ENCODE measurements at regions not wholly inside any gene's neighbourhood (a gene's known extent, or its start where the extent isn't known, plus 50 kb on each side); places are given as distances from the start of the nearest gene placed in this dataset.
"Not testable (repeated sequence)": the region's sequence is repeated elsewhere in the genome, so short reads cannot be mapped to it uniquely, and the experiment has no call there.

DNA sequence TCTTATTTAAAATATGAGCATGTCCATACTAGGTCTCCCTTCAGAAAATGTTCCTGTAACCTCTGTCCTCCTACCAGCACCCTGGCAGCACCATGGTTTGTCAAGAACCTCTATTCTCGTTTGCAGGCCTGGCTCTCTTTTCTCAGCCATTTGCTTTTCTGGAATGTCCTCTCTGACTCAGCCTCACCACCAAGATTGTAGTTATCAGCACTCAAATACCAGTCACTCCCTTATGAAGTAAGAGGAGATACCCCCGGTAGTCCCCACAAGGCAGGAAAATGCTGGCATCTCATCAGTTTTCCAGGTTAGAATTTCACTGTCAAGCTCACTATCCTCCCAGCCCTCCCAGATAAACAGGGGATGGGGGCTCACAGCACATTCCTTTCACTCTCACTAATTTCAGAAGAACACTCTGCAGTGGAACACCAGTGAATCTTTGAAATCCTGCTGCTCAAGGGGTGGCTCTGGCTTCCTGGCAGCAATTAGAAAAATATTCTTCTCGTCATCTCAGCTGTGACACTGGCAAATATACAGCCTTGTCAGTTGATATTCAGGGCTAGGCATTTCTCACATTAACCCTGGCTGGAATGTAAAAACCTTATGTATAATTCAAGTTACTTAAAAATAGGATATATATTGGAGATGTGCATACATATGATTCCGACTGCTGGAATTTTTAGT lies 129.2 kb downstream of the TBX18 start:
- ATAC-seq (no peak), DNase-seq (no peak)
- H3K36me3 Mint-ChIP-seq (ENCODE audit: low read depth), result no peaks in the 10 kb centered on the region
- H3K4me3 Mint-ChIP-seq, result no peak overlapping the region
- H3K4me1 Mint-ChIP-seq (ENCODE audit: low read depth), result no peaks in the 10 kb centered on the region
- no peak overlapping the region for H3K27ac Mint-ChIP-seq
- ChIA-PET CTCF (no interaction called here), POLR2A (no interaction called here)
- H3K27me3 Mint-ChIP-seq (ENCODE audit: low read depth), result no peaks in the 10 kb centered on the region
- no peaks in the 10 kb centered on the region for H3K9me3 Mint-ChIP-seq (ENCODE audit: insufficient read depth)

DNA sequence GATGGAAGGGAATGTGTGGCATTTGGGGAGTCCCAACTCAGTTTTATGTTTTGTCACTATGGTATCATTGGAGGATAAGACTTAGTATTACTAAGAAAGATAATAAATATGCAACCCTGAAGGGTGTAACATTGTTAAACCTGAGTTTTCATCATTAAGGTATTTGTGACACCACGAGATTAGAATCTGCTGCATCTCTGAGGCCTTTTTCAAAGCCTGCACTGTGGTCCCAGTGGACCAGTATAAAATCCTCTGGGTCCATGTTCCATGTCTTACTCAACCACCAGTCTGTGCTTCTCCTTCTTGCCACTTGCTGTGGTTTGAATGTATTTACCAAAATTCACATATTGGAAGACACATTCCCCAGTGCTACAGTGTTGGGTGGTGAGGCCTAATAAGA lies 130.6 kb downstream of the TBX18 start:
- H3K36me3 Mint-ChIP-seq (ENCODE audit: low read depth), result no peaks in the 10 kb centered on the region
- CTCF ChIA-PET, result no interaction called here
- H3K4me1 Mint-ChIP-seq (ENCODE audit: low read depth), result no peaks in the 10 kb centered on the region
- no peaks in the 10 kb centered on the region for H3K27me3 Mint-ChIP-seq (ENCODE audit: low read depth)
- POLR2A ChIA-PET, result no interaction called here
- no peak overlapping the region for H3K27ac Mint-ChIP-seq
- ATAC-seq (no peak), DNase-seq (no peak)
- H3K4me3 Mint-ChIP-seq, result no peak overlapping the region
- H3K9me3 Mint-ChIP-seq (ENCODE audit: insufficient read depth), result no peaks in the 10 kb centered on the region

DNA sequence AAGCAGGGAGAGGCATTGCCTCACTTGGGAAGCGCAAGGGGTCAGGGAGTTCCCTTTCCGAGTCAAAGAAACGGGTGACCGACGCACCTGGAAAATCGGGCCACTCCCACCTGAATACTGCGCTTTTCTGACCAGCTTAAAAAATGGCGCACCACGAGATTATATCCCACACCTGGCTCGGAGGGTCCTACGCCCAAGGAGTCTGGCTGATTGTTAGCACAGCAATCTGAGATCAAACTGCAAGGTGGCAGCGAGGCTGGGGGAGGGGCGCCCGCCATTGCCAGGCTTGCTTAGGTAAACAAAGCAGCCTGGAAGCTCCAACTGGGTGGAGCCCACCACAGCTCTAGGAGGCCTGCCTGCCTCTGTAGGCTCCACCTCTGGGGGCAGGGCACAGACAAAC lies 137.9 kb downstream of the TBX18 start:
- ATAC-seq; H3K9me3 Mint-ChIP-seq (ENCODE audit: insufficient read depth); H3K4me3 Mint-ChIP-seq; POLR2A ChIA-PET; DNase-seq; H3K4me1 Mint-ChIP-seq (ENCODE audit: low read depth); H3K27ac Mint-ChIP-seq; CTCF ChIA-PET; H3K27me3 Mint-ChIP-seq (ENCODE audit: low read depth); H3K36me3 Mint-ChIP-seq (ENCODE audit: low read depth): not testable (repeated sequence)

DNA sequence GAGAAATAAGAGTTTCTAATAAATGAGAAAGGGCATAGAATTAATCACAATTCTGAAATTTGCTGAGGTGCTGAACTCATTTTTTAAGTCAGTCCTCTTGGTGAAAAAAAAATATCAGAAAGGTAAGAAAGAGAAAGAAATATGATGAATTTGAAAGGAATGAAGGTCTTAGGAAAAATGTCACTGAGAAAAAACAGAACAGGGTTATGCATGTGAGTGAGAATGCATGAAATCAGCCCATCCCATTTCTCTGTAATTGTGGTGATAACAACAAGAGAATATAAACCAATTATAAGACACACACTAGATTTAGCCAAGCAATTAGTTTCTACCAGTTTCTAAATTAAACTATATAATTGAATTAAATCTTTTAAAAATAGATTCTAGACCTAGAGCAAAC lies 138.9 kb downstream of the TBX18 start:
- H3K4me1 Mint-ChIP-seq (ENCODE audit: low read depth), result no peaks in the 10 kb centered on the region
- H3K9me3 Mint-ChIP-seq (ENCODE audit: insufficient read depth), result no peaks in the 10 kb centered on the region
- no peaks in the 10 kb centered on the region for H3K27me3 Mint-ChIP-seq (ENCODE audit: low read depth)
- no peaks in the 10 kb centered on the region for H3K36me3 Mint-ChIP-seq (ENCODE audit: low read depth)
- DNase-seq (no peak), ATAC-seq (no peak)
- H3K27ac Mint-ChIP-seq, result no peak overlapping the region
- H3K4me3 Mint-ChIP-seq, result no peak overlapping the region
- ChIA-PET POLR2A (no interaction called here), CTCF (no interaction called here)

DNA sequence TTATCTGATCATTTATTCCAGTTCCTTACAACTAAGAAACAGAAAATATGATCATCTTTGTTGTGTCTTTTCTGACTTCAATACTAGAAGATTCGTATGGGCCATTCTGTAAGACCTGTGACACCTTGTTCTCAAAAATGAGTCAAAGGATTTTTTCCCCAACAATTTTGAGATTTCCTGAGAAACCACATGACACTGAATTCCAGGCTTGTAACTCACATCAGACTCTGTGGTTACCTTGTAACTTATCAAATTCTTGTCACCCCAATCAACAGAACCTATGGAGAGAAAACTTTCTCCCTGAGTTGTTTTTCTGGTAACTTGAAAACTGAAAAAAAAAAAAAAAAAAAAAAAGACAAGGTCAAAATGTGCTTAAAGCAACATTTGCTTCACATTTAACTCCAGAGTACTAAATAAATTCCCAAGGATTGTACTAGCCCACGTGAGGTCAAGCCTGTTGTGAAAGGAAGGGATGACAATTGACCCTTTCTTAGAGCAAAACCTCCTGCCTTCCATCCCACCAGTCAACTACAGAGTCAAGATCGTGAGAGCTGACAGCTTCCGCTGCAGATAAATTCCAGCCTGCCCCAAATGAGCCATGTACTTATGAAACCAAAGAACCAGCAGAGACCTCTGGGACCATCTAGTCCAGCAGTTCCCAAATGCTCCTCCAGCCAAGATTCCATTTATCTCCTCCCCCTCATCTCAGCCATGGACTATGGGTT lies 140.3 kb downstream of the TBX18 start:
- H3K4me3 Mint-ChIP-seq, result no peak overlapping the region
- H3K9me3 Mint-ChIP-seq (ENCODE audit: insufficient read depth), result no peaks in the 10 kb centered on the region
- no peak for ATAC-seq
- DNase-seq, result no peak
- no peaks in the 10 kb centered on the region for H3K36me3 Mint-ChIP-seq (ENCODE audit: low read depth)
- ChIA-PET POLR2A (no interaction called here), CTCF (no interaction called here)
- no peaks in the 10 kb centered on the region for H3K4me1 Mint-ChIP-seq (ENCODE audit: low read depth)
- H3K27me3 Mint-ChIP-seq (ENCODE audit: low read depth), result no peaks in the 10 kb centered on the region
- H3K27ac Mint-ChIP-seq, result no peak overlapping the region

DNA sequence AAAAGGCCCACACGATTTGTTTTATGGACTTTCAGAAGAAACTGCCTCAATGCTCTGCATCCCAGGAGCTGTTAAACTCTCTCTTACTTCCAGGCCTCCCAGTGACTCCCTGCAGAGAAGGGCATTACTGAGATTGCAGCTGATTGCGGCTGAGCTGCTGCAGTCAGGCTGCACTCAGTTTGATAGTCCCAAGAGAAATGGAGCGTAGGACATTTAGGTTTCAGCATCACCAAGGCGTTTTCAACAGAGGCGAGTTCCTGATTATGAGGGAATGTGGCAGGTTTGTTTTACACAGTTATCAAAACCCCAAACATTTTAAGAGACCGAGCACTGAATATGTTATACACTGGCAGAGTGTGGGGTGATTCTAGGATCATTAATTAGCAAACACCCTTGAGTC lies 145.6 kb downstream of the TBX18 start:
- no peak for ATAC-seq
- Mint-ChIP-seq H3K4me1 (ENCODE audit: low read depth) (no peaks in the 10 kb centered on the region), H3K27ac (no peak overlapping the region), H3K27me3 (ENCODE audit: low read depth) (no peaks in the 10 kb centered on the region), H3K4me3 (no peak overlapping the region), H3K36me3 (ENCODE audit: low read depth) (no peaks in the 10 kb centered on the region), H3K9me3 (ENCODE audit: insufficient read depth) (no peaks in the 10 kb centered on the region)
- ChIA-PET CTCF (no interaction called here), POLR2A (no interaction called here)
- DNase-seq, result no peak

DNA sequence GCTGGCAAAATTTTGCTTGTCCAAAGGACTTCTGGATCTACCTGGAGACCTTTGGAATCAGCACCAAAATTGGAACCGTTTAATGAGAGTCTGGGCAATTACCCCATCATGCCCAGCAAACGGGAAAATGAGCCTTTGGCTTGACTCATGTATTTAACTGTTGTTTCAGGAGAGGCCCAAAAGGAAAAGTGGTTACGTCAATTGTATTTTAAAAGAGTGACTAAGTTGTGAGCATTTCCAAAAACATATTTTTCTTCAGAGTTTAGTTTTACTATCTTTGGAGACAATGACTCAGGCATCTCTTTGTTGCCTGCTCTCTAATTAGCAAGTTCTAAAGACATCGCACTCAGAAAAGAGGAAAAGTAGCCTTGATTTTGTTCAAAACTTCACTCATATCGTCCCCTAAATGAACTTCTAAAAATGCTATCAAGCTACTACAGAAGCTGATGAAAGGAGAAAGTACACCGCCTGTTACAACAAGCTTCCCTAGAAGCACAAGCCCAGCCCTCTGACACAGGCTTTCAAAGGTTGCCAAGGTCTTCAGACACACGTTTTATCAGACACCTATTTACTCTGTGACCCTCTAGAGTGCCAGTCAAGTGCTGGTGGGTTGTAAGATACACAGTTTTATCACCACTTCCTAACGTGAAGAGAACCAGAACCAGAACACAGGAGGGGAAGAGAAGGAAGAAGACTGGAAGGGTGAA lies 146.2 kb downstream of the TBX18 start:
- POLR2A ChIA-PET, result no interaction called here
- Mint-ChIP-seq H3K27ac (no peak overlapping the region), H3K4me1 (ENCODE audit: low read depth) (no peaks in the 10 kb centered on the region), H3K4me3 (no peak overlapping the region), H3K36me3 (ENCODE audit: low read depth) (no peaks in the 10 kb centered on the region), H3K27me3 (ENCODE audit: low read depth) (no peaks in the 10 kb centered on the region), H3K9me3 (ENCODE audit: insufficient read depth) (no peaks in the 10 kb centered on the region)
- DNase-seq (no peak), ATAC-seq (no peak)
- CTCF ChIA-PET, result no interaction called here

DNA sequence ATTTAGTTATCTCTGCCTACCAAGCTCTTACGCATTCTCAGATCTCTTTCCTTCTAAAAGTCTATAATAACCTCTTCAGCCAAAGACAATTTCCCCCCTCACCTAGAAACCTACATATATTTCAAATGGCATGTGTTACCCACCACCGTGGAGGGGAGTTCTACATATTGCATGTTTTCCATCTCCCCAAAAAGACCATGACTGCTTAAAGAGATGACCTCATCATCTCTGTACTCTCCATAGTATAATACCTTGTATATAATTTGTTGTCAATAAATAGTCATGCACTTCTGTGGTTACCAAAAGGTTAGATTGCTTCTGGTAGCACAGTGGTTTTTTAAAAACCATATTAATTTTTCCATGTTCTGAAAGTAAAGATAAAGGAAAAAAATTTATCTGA lies 148.4 kb downstream of the TBX18 start:
- ATAC-seq (no peak), DNase-seq (no peak)
- ChIA-PET CTCF (no interaction called here), POLR2A (no interaction called here)
- Mint-ChIP-seq H3K4me3 (no peak overlapping the region), H3K27me3 (ENCODE audit: low read depth) (no peaks in the 10 kb centered on the region), H3K9me3 (ENCODE audit: insufficient read depth) (no peaks in the 10 kb centered on the region), H3K36me3 (ENCODE audit: low read depth) (no peaks in the 10 kb centered on the region), H3K4me1 (ENCODE audit: low read depth) (no peaks in the 10 kb centered on the region), H3K27ac (no peak overlapping the region)

DNA sequence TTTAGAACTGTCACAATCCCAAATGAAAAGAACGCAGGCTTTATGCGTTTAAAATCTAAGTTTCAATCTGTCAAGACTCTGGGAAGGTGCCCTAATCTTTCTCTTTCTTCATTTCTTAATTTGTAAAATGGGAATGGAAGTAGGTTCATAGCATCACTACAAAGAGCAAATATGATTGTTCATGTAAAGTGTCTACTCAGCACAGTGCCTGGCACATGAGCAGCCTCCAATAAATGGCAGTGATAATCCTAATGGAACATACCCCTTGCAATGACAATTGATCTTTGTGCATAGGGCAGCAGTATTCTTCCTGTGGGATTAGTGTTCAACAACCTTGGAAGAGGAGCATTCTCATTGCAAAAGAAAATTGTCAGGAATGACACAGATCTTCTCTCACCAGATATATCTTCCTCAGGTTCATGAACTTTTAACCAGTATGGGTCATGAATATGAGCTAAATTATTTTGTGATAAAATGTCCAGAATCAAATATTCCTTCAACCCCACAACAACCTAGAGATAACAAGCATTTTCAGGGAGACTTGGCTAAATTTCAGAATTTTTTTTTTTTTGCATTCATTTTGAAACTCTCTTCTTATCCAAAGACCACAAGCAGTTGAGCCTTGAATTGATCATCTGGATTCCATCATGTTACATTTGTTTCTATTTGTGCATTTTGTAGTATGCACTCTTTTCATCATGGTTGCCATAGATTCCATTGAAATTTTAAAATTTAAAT lies 149.1 kb downstream of the TBX18 start:
- Mint-ChIP-seq H3K27ac (no peak overlapping the region), H3K9me3 (ENCODE audit: insufficient read depth) (no peaks in the 10 kb centered on the region), H3K36me3 (ENCODE audit: low read depth) (no peaks in the 10 kb centered on the region), H3K4me1 (ENCODE audit: low read depth) (no peaks in the 10 kb centered on the region), H3K27me3 (ENCODE audit: low read depth) (no peaks in the 10 kb centered on the region), H3K4me3 (no peak overlapping the region)
- ChIA-PET POLR2A (no interaction called here), CTCF (no interaction called here)
- ATAC-seq, result no peak
- no peak for DNase-seq

DNA sequence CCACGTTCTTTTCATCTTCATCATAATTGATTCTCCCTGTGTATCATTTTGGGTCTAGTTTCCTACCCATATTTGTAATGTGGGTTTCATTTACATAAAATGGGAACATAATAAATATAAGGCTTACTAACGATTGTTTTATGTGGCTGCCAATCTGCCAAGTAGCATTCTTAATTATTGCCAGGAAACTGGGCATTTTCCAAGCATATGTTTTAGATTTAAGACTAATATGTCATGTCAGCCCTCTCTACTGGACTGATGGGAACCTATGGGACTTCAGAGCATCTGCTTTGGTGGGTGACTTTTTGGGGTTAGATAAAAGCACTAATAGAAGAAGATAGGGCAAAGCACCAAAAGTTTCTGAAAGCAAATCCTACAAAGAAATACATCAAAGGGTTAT lies 157.5 kb downstream of the TBX18 start:
- ChIA-PET POLR2A (no interaction called here), CTCF (no interaction called here)
- DNase-seq (no peak), ATAC-seq (no peak)
- no peak overlapping the region for H3K4me3 Mint-ChIP-seq
- no peaks in the 10 kb centered on the region for H3K9me3 Mint-ChIP-seq (ENCODE audit: insufficient read depth)
- H3K4me1 Mint-ChIP-seq (ENCODE audit: low read depth), result no peaks in the 10 kb centered on the region
- no peaks in the 10 kb centered on the region for H3K36me3 Mint-ChIP-seq (ENCODE audit: low read depth)
- no peak overlapping the region for H3K27ac Mint-ChIP-seq
- no peaks in the 10 kb centered on the region for H3K27me3 Mint-ChIP-seq (ENCODE audit: low read depth)

DNA sequence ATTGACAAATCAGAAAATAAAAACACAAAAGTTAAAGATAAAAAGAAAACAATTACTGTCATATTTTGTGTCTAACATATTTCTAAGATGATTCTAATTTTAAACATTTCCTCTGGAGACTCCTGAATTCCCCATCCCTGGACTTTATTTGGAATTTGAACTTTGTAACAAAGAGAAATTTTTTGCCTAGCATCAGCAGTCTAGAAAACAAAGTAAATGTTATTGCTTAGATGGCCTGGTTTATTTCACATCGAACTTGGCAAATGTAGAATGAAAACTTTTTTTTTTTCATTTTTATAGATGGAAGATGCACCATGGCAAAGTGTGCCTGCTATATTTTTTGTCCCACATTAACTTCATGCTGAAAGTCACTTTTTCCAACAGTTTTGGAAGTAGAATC lies 159.1 kb downstream of the TBX18 start:
- no peak for ATAC-seq
- POLR2A ChIA-PET, result no interaction called here
- no peak overlapping the region for H3K4me3 Mint-ChIP-seq

DNA sequence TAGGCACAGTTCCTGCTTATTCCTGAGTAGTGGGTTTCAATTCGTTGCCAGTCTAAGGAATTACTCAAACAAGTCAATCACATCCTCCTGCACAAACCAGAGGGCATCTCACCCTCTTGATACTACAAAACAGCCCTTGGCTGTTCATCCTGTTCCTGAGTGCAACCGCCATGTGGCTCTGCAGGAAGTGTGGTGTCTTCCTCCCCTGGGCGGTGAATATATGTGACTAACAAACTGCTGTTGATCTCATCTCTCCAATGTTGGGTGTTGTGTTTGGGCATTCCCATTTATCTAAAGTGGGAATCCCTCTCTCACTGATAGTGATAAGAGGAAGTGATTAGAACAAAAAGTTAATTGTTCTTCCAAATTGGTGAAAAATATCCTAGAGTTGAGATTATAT lies 163.0 kb downstream of the TBX18 start:
- no peaks in the 10 kb centered on the region for H3K27me3 Mint-ChIP-seq (ENCODE audit: low read depth)
- CTCF ChIA-PET, result no interaction called here
- H3K4me3 Mint-ChIP-seq, result no peak overlapping the region
- POLR2A ChIA-PET, result no interaction called here
- peaks cover 6% of the 10 kb centered on the region for H3K4me1 Mint-ChIP-seq (ENCODE audit: low read depth)
- ATAC-seq, result no peak
- H3K36me3 Mint-ChIP-seq (ENCODE audit: low read depth), result no peaks in the 10 kb centered on the region
- H3K27ac Mint-ChIP-seq, result no peak overlapping the region
- H3K9me3 Mint-ChIP-seq (ENCODE audit: insufficient read depth), result no peaks in the 10 kb centered on the region
- DNase-seq, result no peak

More for the DNA sequence above, 159.1 kb downstream of the TBX18 start:
- Mint-ChIP-seq H3K4me1 (ENCODE audit: low read depth) (peaks cover 4% of the 10 kb centered on the region), H3K9me3 (ENCODE audit: insufficient read depth) (no peaks in the 10 kb centered on the region), H3K36me3 (ENCODE audit: low read depth) (no peaks in the 10 kb centered on the region), H3K27ac (no peak overlapping the region), H3K27me3 (ENCODE audit: low read depth) (no peaks in the 10 kb centered on the region)
- DNase-seq, result no peak
- CTCF ChIA-PET, result no interaction called here

All from activated CD8-positive, alpha-beta T cell treated with anti-CD3 and anti-CD28 coated beads, Interleukin-2, amount 10 ng/mL, durations not matched to agents 7 days and 5 days (primary cell).